GM23338 (cell line): ENCODE measurements at regions not wholly inside any gene's neighbourhood (a gene's known extent, or its start where the extent isn't known, plus 50 kb on each side); places are given as distances from the start of the nearest gene placed in this dataset.

ENCODE experiments used
- ATAC-seq: fragments of 200-7000 bp; cut with Tn5 transposase; 3 replicates; pipeline ENCODE4 v1.9.1; 2020
- DNase-seq: peaks from one replicate; pipeline ENCODE4 v3.0.0-alpha.2; 2015; ENCODE audit warnings: low spot score
- H2AFZ ChIP-seq: fragments of 200-600 bp; sonication (generic); 2 replicates; pipeline ENCODE4 v1.8.0; 2016; ENCODE audit warnings: antibody characterized with exemption, mild to moderate bottlenecking, moderate library complexity
- H3F3A ChIP-seq: fragments of 200-600 bp; sonication (generic); replicated peaks from 2 replicates; pipeline ENCODE4 v1.8.0; 2017; ENCODE audit warnings: antibody characterized with exemption, mixed run types, low read depth
- H3K27ac ChIP-seq: fragments of 200-600 bp; sonication (generic); 2 replicates; pipeline ENCODE4 v1.6.1; 2016; ENCODE audit warnings: low read depth
- H3K27me3 ChIP-seq: fragments of 200-600 bp; sonication (generic); 2 replicates; pipeline ENCODE4 v1.8.0; 2016; ENCODE audit warnings: mild to moderate bottlenecking, mixed run types, moderate library complexity; ENCODE audit not compliant: insufficient read depth
- H3K36me3 ChIP-seq: fragments of 200-600 bp; sonication (generic); 2 replicates; pipeline ENCODE4 v1.8.0; 2016; ENCODE audit warnings: mild to moderate bottlenecking; ENCODE audit not compliant: insufficient read depth
- H3K4me1 ChIP-seq: fragments of 200-600 bp; sonication (generic); 2 replicates; pipeline ENCODE4 v1.8.0; 2016; ENCODE audit warnings: mild to moderate bottlenecking, moderate library complexity; ENCODE audit not compliant: insufficient read depth
- H3K4me2 ChIP-seq: fragments of 200-600 bp; sonication (generic); 2 replicates; pipeline ENCODE4 v1.7.1; 2017; ENCODE audit warnings: mixed run types
- H3K4me3 ChIP-seq: fragments of 200-600 bp; sonication (generic); 2 replicates; pipeline ENCODE4 v1.6.1; 2016; ENCODE audit warnings: mixed run types
- H3K79me2 ChIP-seq: fragments of 200-600 bp; sonication (generic); replicated peaks from 2 replicates; pipeline ENCODE4 v1.8.0; 2017; ENCODE audit warnings: mild to moderate bottlenecking; ENCODE audit not compliant: insufficient read depth
- H3K9me2 ChIP-seq: fragments of 200-600 bp; sonication (generic); 2 replicates; pipeline ENCODE4 v1.8.0; 2017; ENCODE audit not compliant: insufficient read depth
- H4K20me1 ChIP-seq: fragments of 200-600 bp; sonication (generic); replicated peaks from 2 replicates; pipeline ENCODE4 v1.8.0; 2017; ENCODE audit warnings: mild to moderate bottlenecking; ENCODE audit not compliant: insufficient read depth
- H3K27ac Mint-ChIP-seq: 2 replicates; pipeline ENCODE4 v1.8.0; 2020; ENCODE audit warnings: inconsistent platforms, mild to moderate bottlenecking, moderate library complexity, mixed read lengths
- H3K27me3 Mint-ChIP-seq: 3 replicates; pipeline ENCODE4 v1.8.0; 2022; ENCODE audit warnings: low read depth, mild to moderate bottlenecking, moderate library complexity, mixed read lengths, inconsistent platforms; ENCODE audit not compliant: insufficient read depth, poor library complexity
- H3K36me3 Mint-ChIP-seq: 3 replicates; pipeline ENCODE4 v1.8.0; 2021; ENCODE audit warnings: low read depth, mild to moderate bottlenecking, inconsistent platforms, moderate library complexity, mixed read lengths
- H3K4me1 Mint-ChIP-seq: 3 replicates; pipeline ENCODE4 v1.8.0; 2020; ENCODE audit warnings: mild to moderate bottlenecking, inconsistent platforms, mixed read lengths
- H3K4me3 Mint-ChIP-seq: 3 replicates; pipeline ENCODE4 v1.8.0; 2021; ENCODE audit warnings: moderate library complexity, mild to moderate bottlenecking, inconsistent platforms, mixed read lengths
- H3K9me3 Mint-ChIP-seq: 3 replicates; pipeline ENCODE4 v1.8.0; 2020; ENCODE audit warnings: moderate library complexity, mild to moderate bottlenecking, inconsistent platforms, mixed read lengths
- CREB1 ChIP-seq: fragments of 250-450 bp; sonication (Bioruptor Pico); IDR thresholded peaks from 2 replicates; pipeline ENCODE4 v1.5.0; 2020; ENCODE audit warnings: low read depth, mild to moderate bottlenecking, moderate library complexity
- CTCF ChIP-seq, 2 experiments: fragments of 200-600 bp in 1 of 2; sonication (generic) in 1 of 2; conservative IDR thresholded peaks; 2 replicates each; pipeline versions ENCODE4 v1.5.1 to v1.6.1; 2016 to 2017; ENCODE audit warnings: antibody characterized with exemption in 2 of 2, low read depth in 2 of 2, mild to moderate bottlenecking in 2 of 2, moderate library complexity in 1 of 2
- ETS1 ChIP-seq: IDR thresholded peaks from 2 replicates; pipeline ENCODE4 v1.6.1; 2016; ENCODE audit warnings: antibody characterized with exemption
- EZH2 ChIP-seq: fragments of 200-600 bp; sonication (generic); IDR thresholded peaks from one replicate; pipeline ENCODE4 v1.8.0; 2017; ENCODE audit warnings: antibody characterized with exemption, mild to moderate bottlenecking, low read depth; ENCODE audit not compliant: unreplicated experiment
- EZH2phosphoT487 ChIP-seq: fragments of 200-600 bp; sonication (generic); IDR thresholded peaks from one replicate; pipeline ENCODE4 v1.8.1; 2018; ENCODE audit warnings: antibody characterized with exemption; ENCODE audit not compliant: unreplicated experiment
- NANOG ChIP-seq: IDR thresholded peaks from 2 replicates; pipeline ENCODE4 v1.6.1; 2016; ENCODE audit warnings: antibody characterized with exemption, borderline replicate concordance
- POLR2AphosphoS5 ChIP-seq: IDR thresholded peaks from 2 replicates; pipeline ENCODE4 v1.6.1; 2016; ENCODE audit warnings: antibody characterized with exemption, low read depth
- REST ChIP-seq: IDR thresholded peaks from one replicate; pipeline ENCODE4 v1.6.1; 2018; ENCODE audit warnings: antibody characterized with exemption; ENCODE audit not compliant: unreplicated experiment
- STAT1 ChIP-seq: IDR thresholded peaks from one replicate; pipeline ENCODE4 v1.6.1; 2016; ENCODE audit warnings: antibody characterized with exemption; ENCODE audit not compliant: unreplicated experiment
- ZNF114 ChIP-seq: fragments of 250-450 bp; sonication (Bioruptor Pico); IDR thresholded peaks from 2 replicates; pipeline ENCODE4 v1.5.0; 2020; ENCODE audit warnings: mild to moderate bottlenecking, moderate library complexity
- ZNF331 ChIP-seq: fragments of 250-450 bp; sonication (Bioruptor Pico); IDR thresholded peaks from 2 replicates; pipeline ENCODE4 v1.5.0; 2020; ENCODE audit warnings: low read depth, mild to moderate bottlenecking, moderate library complexity
- TF ChIP-seq, protein P1 (sequence below): fragments of 250-450 bp; sonication (Bioruptor Pico); IDR thresholded peaks from 2 replicates; pipeline ENCODE4 v1.5.0; 2020; ENCODE audit warnings: mild to moderate bottlenecking, moderate library complexity

DNA sequence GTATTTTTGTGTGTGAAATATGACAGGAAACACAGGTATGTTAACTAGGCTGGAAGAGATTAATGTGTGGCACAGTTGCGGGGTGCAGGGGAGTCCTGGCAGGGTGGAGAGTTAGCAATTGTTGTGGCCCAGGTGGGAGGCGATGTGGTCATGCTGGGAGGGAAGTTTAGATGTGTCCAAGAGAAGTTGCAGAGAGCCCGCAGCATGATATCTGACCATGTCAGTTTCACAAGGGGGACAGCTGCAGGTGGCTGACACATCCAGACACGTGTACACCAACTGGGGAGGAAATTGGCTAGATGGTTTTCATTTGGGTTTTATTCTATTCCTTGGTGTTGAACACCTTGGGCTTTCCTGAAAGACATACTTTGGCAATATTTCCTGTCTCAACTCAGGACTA lies 172.8 kb upstream of the RGMA start:
- TF ChIP-seq EZH2 = no peak
- no peak for TF ChIP-seq POLR2AphosphoS5
- TF ChIP-seq ZNF331 (CRISPR knock-in tag) = no peak
- no peak for TF ChIP-seq ETS1
- TF ChIP-seq EZH2phosphoT487 = no peak
- no peak for TF ChIP-seq CTCF (conservative IDR thresholded peaks at IDR 0.05; ENCODE audit: low read depth in 2 of 2)
- TF ChIP-seq, protein P1, sequence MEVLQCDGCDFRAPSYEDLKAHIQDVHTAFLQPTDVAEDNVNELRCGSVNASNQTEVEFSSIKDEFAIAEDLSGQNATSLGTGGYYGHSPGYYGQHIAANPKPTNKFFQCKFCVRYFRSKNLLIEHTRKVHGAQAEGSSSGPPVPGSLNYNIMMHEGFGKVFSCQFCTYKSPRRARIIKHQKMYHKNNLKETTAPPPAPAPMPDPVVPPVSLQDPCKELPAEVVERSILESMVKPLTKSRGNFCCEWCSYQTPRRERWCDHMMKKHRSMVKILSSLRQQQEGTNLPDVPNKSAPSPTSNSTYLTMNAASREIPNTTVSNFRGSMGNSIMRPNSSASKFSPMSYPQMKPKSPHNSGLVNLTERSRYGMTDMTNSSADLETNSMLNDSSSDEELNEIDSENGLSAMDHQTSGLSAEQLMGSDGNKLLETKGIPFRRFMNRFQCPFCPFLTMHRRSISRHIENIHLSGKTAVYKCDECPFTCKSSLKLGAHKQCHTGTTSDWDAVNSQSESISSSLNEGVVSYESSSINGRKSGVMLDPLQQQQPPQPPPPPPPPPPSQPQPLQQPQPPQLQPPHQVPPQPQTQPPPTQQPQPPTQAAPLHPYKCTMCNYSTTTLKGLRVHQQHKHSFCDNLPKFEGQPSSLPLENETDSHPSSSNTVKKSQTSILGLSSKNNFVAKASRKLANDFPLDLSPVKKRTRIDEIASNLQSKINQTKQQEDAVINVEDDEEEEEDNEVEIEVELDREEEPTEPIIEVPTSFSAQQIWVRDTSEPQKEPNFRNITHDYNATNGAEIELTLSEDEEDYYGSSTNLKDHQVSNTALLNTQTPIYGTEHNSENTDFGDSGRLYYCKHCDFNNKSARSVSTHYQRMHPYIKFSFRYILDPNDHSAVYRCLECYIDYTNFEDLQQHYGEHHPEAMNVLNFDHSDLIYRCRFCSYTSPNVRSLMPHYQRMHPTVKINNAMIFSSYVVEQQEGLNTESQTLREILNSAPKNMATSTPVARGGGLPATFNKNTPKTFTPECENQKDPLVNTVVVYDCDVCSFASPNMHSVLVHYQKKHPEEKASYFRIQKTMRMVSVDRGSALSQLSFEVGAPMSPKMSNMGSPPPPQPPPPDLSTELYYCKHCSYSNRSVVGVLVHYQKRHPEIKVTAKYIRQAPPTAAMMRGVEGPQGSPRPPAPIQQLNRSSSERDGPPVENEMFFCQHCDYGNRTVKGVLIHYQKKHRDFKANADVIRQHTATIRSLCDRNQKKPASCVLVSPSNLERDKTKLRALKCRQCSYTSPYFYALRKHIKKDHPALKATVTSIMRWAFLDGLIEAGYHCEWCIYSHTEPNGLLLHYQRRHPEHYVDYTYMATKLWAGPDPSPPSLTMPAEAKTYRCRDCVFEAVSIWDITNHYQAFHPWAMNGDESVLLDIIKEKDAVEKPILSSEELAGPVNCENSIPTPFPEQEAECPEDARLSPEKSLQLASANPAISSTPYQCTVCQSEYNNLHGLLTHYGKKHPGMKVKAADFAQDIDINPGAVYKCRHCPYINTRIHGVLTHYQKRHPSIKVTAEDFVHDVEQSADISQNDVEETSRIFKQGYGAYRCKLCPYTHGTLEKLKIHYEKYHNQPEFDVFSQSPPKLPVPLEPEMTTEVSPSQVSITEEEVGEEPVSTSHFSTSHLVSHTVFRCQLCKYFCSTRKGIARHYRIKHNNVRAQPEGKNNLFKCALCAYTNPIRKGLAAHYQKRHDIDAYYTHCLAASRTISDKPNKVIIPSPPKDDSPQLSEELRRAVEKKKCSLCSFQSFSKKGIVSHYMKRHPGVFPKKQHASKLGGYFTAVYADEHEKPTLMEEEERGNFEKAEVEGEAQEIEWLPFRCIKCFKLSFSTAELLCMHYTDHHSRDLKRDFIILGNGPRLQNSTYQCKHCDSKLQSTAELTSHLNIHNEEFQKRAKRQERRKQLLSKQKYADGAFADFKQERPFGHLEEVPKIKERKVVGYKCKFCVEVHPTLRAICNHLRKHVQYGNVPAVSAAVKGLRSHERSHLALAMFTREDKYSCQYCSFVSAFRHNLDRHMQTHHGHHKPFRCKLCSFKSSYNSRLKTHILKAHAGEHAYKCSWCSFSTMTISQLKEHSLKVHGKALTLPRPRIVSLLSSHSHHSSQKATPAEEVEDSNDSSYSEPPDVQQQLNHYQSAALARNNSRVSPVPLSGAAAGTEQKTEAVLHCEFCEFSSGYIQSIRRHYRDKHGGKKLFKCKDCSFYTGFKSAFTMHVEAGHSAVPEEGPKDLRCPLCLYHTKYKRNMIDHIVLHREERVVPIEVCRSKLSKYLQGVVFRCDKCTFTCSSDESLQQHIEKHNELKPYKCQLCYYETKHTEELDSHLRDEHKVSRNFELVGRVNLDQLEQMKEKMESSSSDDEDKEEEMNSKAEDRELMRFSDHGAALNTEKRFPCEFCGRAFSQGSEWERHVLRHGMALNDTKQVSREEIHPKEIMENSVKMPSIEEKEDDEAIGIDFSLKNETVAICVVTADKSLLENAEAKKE (CRISPR knock-in tag) = no peak
- no peak for TF ChIP-seq STAT1
- no peak for TF ChIP-seq ZNF114 (CRISPR knock-in tag)
- TF ChIP-seq NANOG = no peak
- no peak for TF ChIP-seq REST
- no peak for TF ChIP-seq CREB1 (CRISPR knock-in tag)

More for the DNA sequence above, 172.8 kb upstream of the RGMA start:
- ATAC-seq (no peak), DNase-seq (no peak)
- Histone ChIP-seq H3K79me2 (no peaks in the 10 kb centered on the region), H3K4me2 (no peak overlapping the region), H3K27me3 (no peaks in the 10 kb centered on the region), H3K36me3 (no peaks in the 10 kb centered on the region), H2AFZ (no peak overlapping the region), H4K20me1 (no peaks in the 10 kb centered on the region), H3F3A (no peaks in the 10 kb centered on the region), H3K9me2 (peaks cover 9% of the 10 kb centered on the region; the same call in 1 of the 2 replicates), H3K27ac (no peak overlapping the region), H3K4me3 (no peak overlapping the region), H3K4me1 (no peaks in the 10 kb centered on the region)
- Mint-ChIP-seq H3K4me1 (no peaks in the 10 kb centered on the region; the same call in 2 of the 3 replicates), H3K27me3 (peaks cover 7% of the 10 kb centered on the region), H3K36me3 (no peaks in the 10 kb centered on the region; the same call in 2 of the 3 replicates), H3K4me3 (no peak overlapping the region), H3K9me3 (no peaks in the 10 kb centered on the region; the same call in 2 of the 3 replicates), H3K27ac (no peak overlapping the region)
